IMR-90 (cell line): ENCODE measurements at regions not wholly inside any gene's neighbourhood (a gene's known extent, or its start where the extent isn't known, plus 50 kb on each side); places are given as distances from the start of the nearest gene placed in this dataset.

Source experiments
- ATAC-seq: fragments of 200-7000 bp; cut with Tn5 transposase; 2 replicates; pipeline ENCODE4 v1.9.1; 2020; ENCODE audit warnings: low read depth, mild to moderate bottlenecking, moderate library complexity
- BruUV-seq: library from RNA; stranded (reverse); fragments of 400-500 nt; replicated peaks from 2 replicates; lab custom pipeline; 2021; lab: Mats Ljungman, UMichigan
- CTCF ChIA-PET: fragments of 300-600 bp; formaldehyde crosslinking; extraction: SDS; loops from one replicate; lab custom pipeline; 2021; ENCODE audit warnings: antibody characterized with exemption; lab: Yijun Ruan, JAX
- POLR2A ChIA-PET: fragments of 300-600 bp; sonication (Branson Sonifier 250); formaldehyde crosslinking; loops from one replicate; lab custom pipeline; 2022; ENCODE audit warnings: antibody characterized with exemption; ENCODE audit not compliant: unreplicated experiment; lab: Charles Lee
- DNase-seq: peaks from one replicate; pipeline ENCODE4 v3.0.0; 2013
- H2AFZ ChIP-seq: replicated peaks from 2 replicates; pipeline ENCODE3; 2013; ENCODE audit warnings: low read length, mild to moderate bottlenecking; ENCODE audit not compliant: poor library complexity
- H2AK5ac ChIP-seq: 2 replicates; pipeline ENCODE4 v1.6.1; 2013; ENCODE audit warnings: low read depth, low read length, inconsistent platforms
- H2AK9ac ChIP-seq: replicated peaks from 2 replicates; pipeline ENCODE3; 2013; ENCODE audit warnings: mild to moderate bottlenecking, low read depth, low read length, moderate library complexity; ENCODE audit not compliant: poor library complexity
- H2BK120ac ChIP-seq: 2 replicates; pipeline ENCODE4 v1.6.1; 2013; ENCODE audit warnings: low read depth, low read length, inconsistent platforms
- H2BK15ac ChIP-seq: 3 replicates; pipeline ENCODE4 v1.6.1; 2013; ENCODE audit warnings: low read depth, low read length, inconsistent platforms
- H2BK20ac ChIP-seq: 2 replicates; pipeline ENCODE4 v1.6.1; 2013; ENCODE audit warnings: low read depth, mild to moderate bottlenecking, inconsistent platforms, low read length, moderate library complexity
- H2BK5ac ChIP-seq: 2 replicates; pipeline ENCODE4 v1.6.1; 2013; ENCODE audit warnings: mild to moderate bottlenecking, low read depth, low read length, inconsistent platforms; ENCODE audit not compliant: poor library complexity, severe bottlenecking
- H3K14ac ChIP-seq: replicated peaks from 2 replicates; pipeline ENCODE4 v1.6.1; 2013; ENCODE audit warnings: low read depth, low read length, inconsistent platforms
- H3K18ac ChIP-seq: 2 replicates; pipeline ENCODE4 v1.6.1; 2013; ENCODE audit warnings: low read depth, low read length, control low read depth
- H3K23ac ChIP-seq: 2 replicates; pipeline ENCODE4 v1.6.1; 2013; ENCODE audit warnings: low read depth, low read length, inconsistent platforms
- H3K27ac ChIP-seq: 2 replicates; pipeline ENCODE4 v1.5.1; 2013; ENCODE audit warnings: mild to moderate bottlenecking, control low read depth, low read length; ENCODE audit not compliant: insufficient read depth
- H3K27me3 ChIP-seq: 2 replicates; pipeline ENCODE4 v1.6.1; 2013; ENCODE audit warnings: low read length; ENCODE audit not compliant: control insufficient read depth, insufficient read depth
- H3K36me3 ChIP-seq: 2 replicates; pipeline ENCODE4 v1.6.1; 2013; ENCODE audit warnings: low read length, mixed read lengths; ENCODE audit not compliant: control insufficient read depth, insufficient read depth
- H3K4ac ChIP-seq: 2 replicates; pipeline ENCODE4 v1.6.1; 2013; ENCODE audit warnings: low read depth, low read length, inconsistent platforms
- H3K4me1 ChIP-seq: 2 replicates; pipeline ENCODE4 v1.6.1; 2013; ENCODE audit warnings: low read length, mixed read lengths; ENCODE audit not compliant: control insufficient read depth, insufficient read depth
- H3K4me2 ChIP-seq: 2 replicates; pipeline ENCODE4 v1.6.1; 2013; ENCODE audit warnings: low read depth, mild to moderate bottlenecking, control low read depth, low read length, moderate library complexity
- H3K4me3 ChIP-seq: 2 replicates; pipeline ENCODE4 v1.5.1; 2013; ENCODE audit warnings: low read depth, mild to moderate bottlenecking, control low read depth, low read length, moderate library complexity; ENCODE audit not compliant: insufficient read depth
- H3K56ac ChIP-seq: 2 replicates; pipeline ENCODE4 v1.6.1; 2013; ENCODE audit warnings: low read length, inconsistent platforms; ENCODE audit not compliant: insufficient read depth; ENCODE audit errors: extremely low read depth
- H3K79me1 ChIP-seq, 2 experiments: 2 replicates each; pipeline ENCODE4 v1.6.1; 2013; ENCODE audit warnings: low read length in 2 of 2, inconsistent platforms in 1 of 2, low read depth in 1 of 2
- H3K9ac ChIP-seq: 2 replicates; pipeline ENCODE4 v1.6.1; 2013; ENCODE audit warnings: low read depth, low read length, control low read depth
- H3K9me1 ChIP-seq: 2 replicates; pipeline ENCODE4 v1.6.1; 2013; ENCODE audit warnings: low read length, inconsistent platforms; ENCODE audit not compliant: insufficient read depth
- H3K9me3 ChIP-seq: 2 replicates; pipeline ENCODE4 v1.6.1; 2013; ENCODE audit warnings: low read length; ENCODE audit not compliant: control insufficient read depth, insufficient read depth
- H4K20me1 ChIP-seq: 2 replicates; pipeline ENCODE4 v1.6.1; 2013; ENCODE audit warnings: low read length, inconsistent platforms; ENCODE audit not compliant: insufficient read depth
- H4K5ac ChIP-seq: 2 replicates; pipeline ENCODE4 v1.6.1; 2013; ENCODE audit warnings: mild to moderate bottlenecking, low read depth, low read length, control low read depth
- H4K8ac ChIP-seq, 2 experiments: 2 replicates each; pipeline ENCODE4 v1.6.1; 2013; ENCODE audit warnings: low read depth in 2 of 2, low read length in 2 of 2, control low read depth in 1 of 2, inconsistent platforms in 1 of 2
- H4K91ac ChIP-seq: 2 replicates; pipeline ENCODE4 v1.6.1; 2013; ENCODE audit warnings: low read depth, low read length, inconsistent platforms; ENCODE audit not compliant: insufficient read depth
- BHLHE40 ChIP-seq: fragments of 150-350 bp; IDR thresholded peaks from 2 replicates; pipeline ENCODE4 v1.6.1; 2016; ENCODE audit warnings: mild to moderate bottlenecking, low read depth, low read length
- CHD1 ChIP-seq: IDR thresholded peaks from 2 replicates; pipeline ENCODE4 v1.6.1; 2012; ENCODE audit warnings: low read depth, low read length, improper control_type of control experiment
- FOS ChIP-seq: fragments of 150-350 bp; IDR thresholded peaks from 2 replicates; pipeline ENCODE4 v1.6.1; 2016; ENCODE audit warnings: low read depth, low read length
- MAFK ChIP-seq: IDR thresholded peaks from 2 replicates; pipeline ENCODE4 v1.6.1; 2012; ENCODE audit warnings: low read depth, low read length, improper control_type of control experiment
- MAZ ChIP-seq: IDR thresholded peaks from 2 replicates; pipeline ENCODE4 v1.6.1; 2012; ENCODE audit warnings: low read depth, mild to moderate bottlenecking, low read length, improper control_type of control experiment, moderate library complexity, borderline replicate concordance
- MXI1 ChIP-seq: IDR thresholded peaks from 2 replicates; pipeline ENCODE4 v1.6.1; 2012; ENCODE audit warnings: low read depth, mild to moderate bottlenecking, low read length, moderate library complexity, borderline replicate concordance
- RAD21 ChIP-seq: IDR thresholded peaks from 2 replicates; pipeline ENCODE4 v1.6.1; 2012; ENCODE audit warnings: low read length, improper control_type of control experiment
- RCOR1 ChIP-seq: IDR thresholded peaks from 2 replicates; pipeline ENCODE4 v1.6.1; 2012; ENCODE audit warnings: mild to moderate bottlenecking, low read length, improper control_type of control experiment; ENCODE audit not compliant: insufficient replicate concordance
- RFX5 ChIP-seq: IDR thresholded peaks from 2 replicates; pipeline ENCODE4 v1.8.0; 2012; ENCODE audit warnings: low read depth, mild to moderate bottlenecking, low read length, moderate library complexity
- WGBS, 2 experiments: methylation state at CpG; one replicate each; pipeline versions ENCODE4 v1.1.5 to v1.1.7; 2013; ENCODE audit warnings: missing lambda C conversion rate in 2 of 2; ENCODE audit not compliant: insufficient read length in 1 of 2; ENCODE audit errors: extremely low coverage in 2 of 2; 5-methylcytosine and 5-hydroxymethylcytosine counted together
- dilution Hi-C: fragments of 300-500 bp; cut with HindIII; formaldehyde crosslinking; loops from one replicate; pipeline ENCODE4 v1.14.3; 2018; ENCODE audit warnings: low sequenced_read_pairs; ENCODE audit not compliant: unreplicated experiment
- in situ Hi-C: fragments of 300-500 bp; cut with MboI; formaldehyde crosslinking; loops from 3 replicates; pipeline ENCODE4 v1.14.3; 2019; ENCODE audit warnings: low sequenced_read_pairs, inconsistent platforms, mixed read lengths
- intact Hi-C: fragments of 100-400 bp; cut with micrococcal nuclease; formaldehyde crosslinking; loops from 2 replicates; pipeline ENCODE4 v1.10.0; 2022

GRCh38 chr11:100594320-100594719, 92.8 kb upstream of the ARHGAP42 start:
- POLR2A ChIA-PET: no interaction called here
- ATAC-seq (no peak), DNase-seq (no peak)
- Histone ChIP-seq H2BK20ac (no peak overlapping the region; the same call in 1 of the 2 replicates), H2AK9ac (no peak overlapping the region), H3K9me3 (peaks cover 1% of the 10 kb centered on the region; the same call in 1 of the 2 replicates), H2BK120ac (peak overlapping the region; percentile 46; the same call in 1 of the 2 replicates), H3K4ac (peak overlapping the region; percentile 41; the same call in 1 of the 2 replicates), H3K56ac (no peak overlapping the region), H4K20me1 (no peaks in the 10 kb centered on the region), H4K8ac (no peak overlapping the region), H4K91ac (no peak overlapping the region), H3K9me1 (0 out of 2 replicates have a peak, but pooled peaks cover 7% of the 10 kb centered on the region), H3K23ac (no peak overlapping the region), H2BK5ac (no peak overlapping the region), H2BK15ac (peak overlapping the region; percentile 14; the same call in 1 of the 3 replicates), H3K4me2 (no peak overlapping the region), H3K4me1 (peaks cover 2% of the 10 kb centered on the region; the same call in 1 of the 2 replicates), H3K79me1 (no peaks in the 10 kb centered on the region), H3K27me3 (no peaks in the 10 kb centered on the region; the same call in 1 of the 2 replicates), H2AK5ac (peak overlapping the region; percentile 1), H4K5ac (peak overlapping the region; percentile 8; the same call in 1 of the 2 replicates), H3K27ac (no peak overlapping the region), H3K14ac (0 out of 2 replicates have a peak overlapping the region, but pooled peaks have one; percentile 30), H3K4me3 (no peak overlapping the region), H3K36me3 (no peaks in the 10 kb centered on the region), H3K9ac (no peak overlapping the region), H3K18ac (peak overlapping the region; percentile 12; the same call in 1 of the 2 replicates), H2AFZ (peak overlapping the region; percentile 35)
- intact Hi-C loops (no loop called here), dilution Hi-C loops (no loop called here), in situ Hi-C loops (no loop called here)
- TF ChIP-seq RFX5 (no peak), MAFK (no peak), MXI1 (no peak), RCOR1 (no peak), MAZ (no peak), FOS (no peak), BHLHE40 (no peak), CHD1 (no peak), RAD21 (no peak)
- no TSS peak for BruUV-seq
- WGBS, 2 experiments: no CpG with 5 or more reads among the region's 3 CpGs
- CTCF ChIA-PET: no interaction called here
